OCI-M2 (cell line): ENCODE measurements at regions not wholly inside any gene's neighbourhood (a gene's known extent, or its start where the extent isn't known, plus 50 kb on each side); places are given as distances from the start of the nearest gene placed in this dataset.
A peak's percentile ranks its signal among the peaks of the same experiment; 100 is the strongest.
"Not testable (repeated sequence)": the region's sequence is repeated elsewhere in the genome, so short reads cannot be mapped to it uniquely, and the experiment has no call there.

ENCODE experiments used
- DNase-seq: peaks from one replicate; lab custom pipeline; 2025; ENCODE audit not compliant: unreplicated experiment; lab: John Stamatoyannopoulos, UW

DNA sequence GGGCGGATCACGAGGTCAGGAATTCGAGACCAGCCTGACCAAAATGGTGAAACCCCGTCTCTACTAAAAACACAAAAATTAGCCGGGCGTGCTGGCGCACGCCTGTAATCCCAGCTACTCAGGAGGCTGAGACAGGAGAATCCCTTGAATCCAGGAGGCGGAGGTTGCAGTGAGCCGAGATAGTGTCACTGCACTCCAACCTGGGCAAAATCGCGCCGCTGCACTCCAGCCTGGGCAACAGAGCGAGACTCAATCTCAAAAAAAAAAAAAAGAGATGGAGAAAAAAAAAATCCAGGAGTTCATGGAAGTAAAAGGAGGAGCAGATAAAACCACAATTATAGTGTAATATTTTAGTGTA lies 76.3 kb upstream of the ZNF184 start:
- not testable (repeated sequence) for DNase-seq

GRCh38 chr6:27547157-27548075 lies 74.5 kb upstream of the ZNF184 start:
- peak; percentile 94 for DNase-seq

DNA sequence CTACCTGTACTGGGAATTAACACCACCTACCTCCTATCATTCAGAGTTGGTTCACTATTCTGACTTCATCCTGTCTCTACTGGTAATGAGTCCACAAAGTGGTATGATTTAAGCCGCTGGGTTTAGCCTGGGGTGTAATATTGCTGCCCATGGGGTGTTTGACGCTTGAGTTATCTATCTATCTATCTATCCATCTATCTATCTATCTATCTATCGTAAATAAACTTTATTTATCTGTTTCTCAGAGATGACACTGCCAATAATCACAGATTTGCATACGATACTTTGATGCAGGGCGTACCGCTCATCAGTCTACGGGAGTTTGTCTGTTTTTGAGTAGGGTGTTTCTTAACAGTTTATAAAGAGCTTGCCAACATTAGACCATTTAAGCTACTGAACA lies 73.6 kb upstream of the ZNF184 start:
- no peak for DNase-seq

DNA sequence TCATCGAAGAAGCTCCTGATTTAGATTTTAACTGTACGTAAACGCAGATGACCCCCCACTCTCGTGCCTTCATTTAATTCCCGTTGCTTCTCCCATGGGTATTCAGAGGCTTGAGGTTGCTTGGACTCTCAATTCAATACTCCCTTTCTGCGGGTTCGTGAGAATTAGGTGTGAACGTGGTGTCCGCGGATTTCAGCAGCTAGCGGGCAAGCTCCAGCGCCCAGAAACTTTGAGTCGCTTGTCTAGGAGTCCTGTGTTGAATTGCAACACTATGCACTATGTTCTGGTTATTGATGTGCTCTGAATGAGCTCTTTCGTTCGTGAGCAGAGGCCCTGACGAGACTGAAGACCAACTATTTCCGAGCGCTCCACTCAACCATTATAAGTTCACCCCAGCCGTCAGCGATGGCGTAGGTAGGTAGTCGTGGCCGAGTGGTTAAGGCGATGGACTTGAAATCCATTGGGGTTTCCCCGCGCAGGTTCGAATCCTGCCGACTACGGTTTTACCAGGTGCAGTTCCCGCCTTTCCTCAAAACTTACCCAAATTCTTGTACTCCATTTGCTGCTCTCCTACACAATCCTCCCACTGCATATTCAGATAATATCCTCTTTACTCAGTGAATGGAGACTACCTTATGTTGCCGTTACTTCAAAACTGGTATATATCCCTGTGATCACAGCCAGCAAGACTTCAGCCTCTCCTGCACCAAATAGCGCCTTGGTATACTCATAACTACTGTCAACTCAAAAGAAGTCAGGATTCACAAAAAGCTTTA lies 72.6 kb upstream of the ZNF184 start:
- peak; percentile 64 for DNase-seq

GRCh38 chr6:27544612-27545260 lies 71.8 kb upstream of the ZNF184 start:
- DNase-seq, result no peak

DNA sequence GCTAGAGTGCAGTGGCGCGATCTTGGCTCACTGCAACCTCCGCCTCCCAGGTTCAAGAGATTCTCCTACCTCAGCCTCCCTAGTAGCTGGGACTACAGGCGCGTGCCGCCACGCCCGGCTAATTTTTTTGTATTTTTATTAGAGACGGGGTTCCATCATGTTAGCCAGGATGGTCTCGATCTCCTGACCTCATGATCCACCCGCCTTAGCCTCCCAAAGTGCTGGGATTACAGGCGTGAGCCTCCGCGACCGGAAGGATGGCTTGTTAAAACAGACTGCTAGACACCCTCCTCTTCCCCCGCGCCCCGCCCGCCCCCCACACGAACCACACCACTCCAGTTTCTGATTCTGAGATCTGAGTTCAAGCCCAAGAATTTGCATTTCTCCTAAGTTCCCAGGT lies 71.2 kb upstream of the ZNF184 start:
- DNase-seq, result not testable (repeated sequence)

GRCh38 chr6:27542485-27542884 lies 69.6 kb upstream of the ZNF184 start:
- DNase-seq, result no peak

DNA sequence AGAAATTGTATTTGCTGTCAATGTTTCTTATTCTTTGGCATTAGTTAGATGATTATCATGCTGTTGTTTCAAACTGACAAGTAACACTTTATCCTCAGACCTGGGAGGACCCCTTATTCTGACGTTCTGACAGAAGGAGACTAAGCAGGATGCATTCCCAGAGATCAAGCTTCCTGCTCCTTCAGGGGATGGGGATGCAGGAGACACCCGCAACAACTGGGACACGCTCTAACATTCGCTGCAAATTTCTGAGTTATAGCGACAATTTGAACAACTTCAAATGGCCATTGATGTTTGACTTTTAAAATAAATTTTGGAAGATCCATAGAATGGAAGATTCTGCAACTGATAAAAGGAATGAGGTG lies 69.0 kb upstream of the ZNF184 start:
- no peak for DNase-seq

GRCh38 chr6:27541212-27541932 lies 68.5 kb upstream of the ZNF184 start:
- no peak for DNase-seq

DNA sequence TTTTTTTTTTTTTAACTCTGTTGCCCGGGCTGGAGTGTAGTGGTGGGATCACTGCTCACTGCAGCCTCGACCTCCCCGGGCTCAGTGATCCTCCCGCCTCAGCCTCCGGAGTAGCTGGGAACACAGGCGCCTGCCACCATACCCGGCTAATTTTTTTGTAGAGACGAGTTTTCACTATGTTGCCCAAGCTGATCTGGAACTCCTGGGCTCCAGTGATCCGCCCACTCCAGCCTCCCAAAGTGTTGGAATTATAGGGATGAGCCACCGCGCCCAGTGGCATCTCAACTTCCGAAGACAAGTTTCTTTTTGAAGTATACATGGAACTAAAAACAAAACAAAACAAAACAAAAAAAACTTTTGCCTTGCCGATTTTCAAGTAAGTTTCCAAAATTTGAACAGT lies 66.6 kb upstream of the ZNF184 start:
- no peak for DNase-seq

DNA sequence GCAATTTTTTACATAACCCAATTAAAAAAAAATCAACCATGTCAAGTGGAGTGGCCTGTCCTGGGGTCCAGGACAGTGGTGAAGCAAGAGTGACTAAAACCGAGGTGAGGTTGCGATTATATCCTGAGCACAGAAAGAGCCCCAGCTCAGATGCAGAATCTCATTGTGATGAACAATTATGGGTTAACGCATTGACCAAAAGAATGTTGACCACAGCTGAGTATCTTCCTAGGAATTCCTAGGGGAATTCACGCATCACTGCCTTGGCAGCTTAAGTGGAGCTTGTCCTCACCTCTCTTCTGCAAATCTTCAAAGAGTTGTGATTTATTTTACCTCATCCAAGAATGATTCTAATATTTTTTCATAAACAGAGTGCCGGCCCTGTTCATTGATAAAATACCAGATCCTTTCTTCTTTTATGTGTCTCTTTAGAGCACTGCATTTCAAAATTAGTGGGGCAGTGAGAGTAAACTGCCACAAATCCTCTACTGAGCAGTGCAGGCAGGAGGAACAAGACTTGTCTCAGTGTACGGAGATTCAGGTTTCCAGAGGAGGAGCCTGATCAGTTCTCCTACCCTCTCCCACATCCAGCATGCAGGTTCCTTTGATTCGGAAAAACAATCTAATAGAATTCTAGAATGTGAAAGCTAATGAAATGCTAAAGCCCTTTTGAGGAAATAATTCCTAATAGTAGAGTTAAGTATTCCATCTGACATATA lies 60.1 kb upstream of the ZNF184 start:
- no peak for DNase-seq

GRCh38 chr6:27531772-27532459 lies 59.0 kb upstream of the ZNF184 start:
- DNase-seq, result no peak

GRCh38 chr6:27529796-27530195 lies 56.9 kb upstream of the ZNF184 start:
- DNase-seq, result not testable (repeated sequence)

GRCh38 chr6:27528714-27529113 lies 55.8 kb upstream of the ZNF184 start:
- DNase-seq, result no peak
